Prostate gland (tissue), 2 donors: ENCODE measurements at regions not wholly inside any gene's neighbourhood (a gene's known extent, or its start where the extent isn't known, plus 50 kb on each side); places are given as distances from the start of the nearest gene placed in this dataset.
"Not testable (repeated sequence)": the region's sequence is repeated elsewhere in the genome, so short reads cannot be mapped to it uniquely, and the experiment has no call there.

ENCODE experiments used
- POLR2A ChIP-seq: fragments of 450-650 bp; IDR thresholded peaks from one replicate; pipeline ENCODE4 v1.6.1; 2016; ENCODE audit warnings: antibody characterized with exemption, mild to moderate bottlenecking
- TF ChIP-seq, protein P1 (sequence below), 4 experiments: fragments of 200-600 bp in 2 of 4; fragments of 450-650 bp in 2 of 4; sonication (generic) in 2 of 4; IDR thresholded peaks; 1 replicate in 3 of 4; 2 replicates in 1 of 4; pipeline ENCODE4 v1.5.1; 2016 to 2019; ENCODE audit warnings: antibody characterized with exemption in 4 of 4, mild to moderate bottlenecking in 2 of 4, moderate library complexity in 2 of 4

GRCh38 chr1:232344186-232344585, 285.7 kb downstream of the SIPA1L2 start:
- TF ChIP-seq, protein P1, sequence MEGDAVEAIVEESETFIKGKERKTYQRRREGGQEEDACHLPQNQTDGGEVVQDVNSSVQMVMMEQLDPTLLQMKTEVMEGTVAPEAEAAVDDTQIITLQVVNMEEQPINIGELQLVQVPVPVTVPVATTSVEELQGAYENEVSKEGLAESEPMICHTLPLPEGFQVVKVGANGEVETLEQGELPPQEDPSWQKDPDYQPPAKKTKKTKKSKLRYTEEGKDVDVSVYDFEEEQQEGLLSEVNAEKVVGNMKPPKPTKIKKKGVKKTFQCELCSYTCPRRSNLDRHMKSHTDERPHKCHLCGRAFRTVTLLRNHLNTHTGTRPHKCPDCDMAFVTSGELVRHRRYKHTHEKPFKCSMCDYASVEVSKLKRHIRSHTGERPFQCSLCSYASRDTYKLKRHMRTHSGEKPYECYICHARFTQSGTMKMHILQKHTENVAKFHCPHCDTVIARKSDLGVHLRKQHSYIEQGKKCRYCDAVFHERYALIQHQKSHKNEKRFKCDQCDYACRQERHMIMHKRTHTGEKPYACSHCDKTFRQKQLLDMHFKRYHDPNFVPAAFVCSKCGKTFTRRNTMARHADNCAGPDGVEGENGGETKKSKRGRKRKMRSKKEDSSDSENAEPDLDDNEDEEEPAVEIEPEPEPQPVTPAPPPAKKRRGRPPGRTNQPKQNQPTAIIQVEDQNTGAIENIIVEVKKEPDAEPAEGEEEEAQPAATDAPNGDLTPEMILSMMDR (IDR thresholded peaks at IDR 0.05), result not testable (repeated sequence)
- TF ChIP-seq POLR2A, result not testable (repeated sequence)
